ENCODE measurements at regions not wholly inside any gene's neighbourhood (a gene's known extent, or its start where the extent isn't known, plus 50 kb on each side); places are given as distances from the start of the nearest gene placed in this dataset.

DNA sequence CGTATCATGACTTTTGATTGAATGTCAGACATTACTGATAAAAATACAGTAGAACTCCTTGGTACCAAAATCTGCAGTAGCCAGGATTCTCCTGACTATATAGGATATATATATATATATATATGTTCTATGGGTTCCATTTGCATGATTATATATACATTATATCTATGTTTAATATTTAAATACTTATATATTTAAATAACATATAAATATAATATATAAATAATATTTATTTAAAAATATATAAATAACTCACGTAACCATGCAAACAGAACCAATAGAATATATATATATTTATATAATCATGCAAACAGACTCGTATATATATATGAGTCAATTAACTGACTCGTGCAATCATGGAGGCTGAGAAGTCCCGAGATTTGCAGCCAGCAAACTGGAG, 278.8 kb upstream of the PLXNA2 start:
- DNase-seq: no peak

GRCh38 chr1:208524376-208524775, 280.2 kb upstream of the PLXNA2 start:
- DNase-seq: no peak

DNA sequence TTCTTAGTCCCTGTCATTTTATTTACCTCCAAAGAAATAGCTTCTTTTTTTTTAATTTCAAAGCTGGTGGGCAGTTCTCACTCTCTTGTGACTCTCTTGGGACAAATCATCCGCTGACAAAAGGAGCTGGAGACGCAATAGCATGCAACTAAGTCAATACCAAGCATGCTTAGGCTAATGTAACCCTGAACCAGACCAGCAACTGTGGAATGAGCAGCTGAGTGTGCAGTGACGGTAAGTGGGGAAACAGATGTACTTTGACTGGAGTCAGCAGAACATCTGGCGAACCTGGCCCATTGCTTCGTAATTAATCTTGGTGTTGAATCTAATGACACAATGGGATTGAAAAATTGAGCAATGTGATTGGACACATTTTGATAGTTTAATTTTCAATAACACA, 280.7 kb upstream of the PLXNA2 start:
- no peak for DNase-seq

DNA sequence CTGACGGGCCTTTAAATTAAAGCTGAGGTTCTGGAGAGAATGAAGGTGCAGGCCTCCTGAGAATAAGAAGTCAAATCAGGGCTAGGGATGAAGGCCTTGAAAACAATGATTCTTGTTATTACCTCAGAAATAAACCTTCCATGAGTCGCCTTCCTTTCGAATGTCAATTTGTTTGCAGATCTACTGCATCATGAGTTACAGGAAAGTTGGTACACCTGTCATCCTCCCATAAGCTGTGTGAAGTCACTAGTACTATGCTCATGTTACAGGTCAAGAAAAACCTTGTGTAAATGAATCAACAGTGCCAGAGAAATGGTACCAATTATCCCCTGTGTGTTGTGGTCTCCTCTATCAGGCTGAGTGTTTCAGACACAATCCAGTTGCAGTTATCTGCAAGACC, 281.2 kb upstream of the PLXNA2 start:
- no peak for DNase-seq

DNA sequence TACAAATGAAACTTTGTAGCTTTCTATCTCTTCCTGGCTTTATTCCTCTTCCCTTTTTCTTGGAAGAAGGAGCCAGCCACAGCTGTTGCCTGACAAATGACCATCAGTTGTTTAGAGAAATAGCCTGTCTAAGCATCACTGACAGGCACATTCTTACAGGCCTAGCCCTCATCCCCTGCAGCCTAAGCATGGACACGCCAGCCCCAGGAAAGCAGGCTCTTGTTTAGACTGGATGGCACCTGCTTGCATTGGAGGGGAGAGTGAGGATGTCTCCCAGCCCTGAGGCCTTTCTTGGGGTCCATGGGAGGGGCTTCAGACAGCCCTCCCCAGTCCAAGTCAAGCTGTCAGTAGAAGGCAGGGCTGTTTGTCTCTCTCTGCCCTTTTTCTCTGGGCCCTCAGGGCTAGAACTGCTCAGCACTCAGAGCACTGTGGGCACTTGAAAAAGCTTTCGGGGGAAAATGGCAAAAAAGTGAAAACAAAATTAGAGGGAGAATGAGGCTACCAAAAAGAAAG, 282.5 kb upstream of the PLXNA2 start:
- DNase-seq: no peak

GRCh38 chr1:208527156-208527555, 283.0 kb upstream of the PLXNA2 start:
- DNase-seq: no peak

DNA sequence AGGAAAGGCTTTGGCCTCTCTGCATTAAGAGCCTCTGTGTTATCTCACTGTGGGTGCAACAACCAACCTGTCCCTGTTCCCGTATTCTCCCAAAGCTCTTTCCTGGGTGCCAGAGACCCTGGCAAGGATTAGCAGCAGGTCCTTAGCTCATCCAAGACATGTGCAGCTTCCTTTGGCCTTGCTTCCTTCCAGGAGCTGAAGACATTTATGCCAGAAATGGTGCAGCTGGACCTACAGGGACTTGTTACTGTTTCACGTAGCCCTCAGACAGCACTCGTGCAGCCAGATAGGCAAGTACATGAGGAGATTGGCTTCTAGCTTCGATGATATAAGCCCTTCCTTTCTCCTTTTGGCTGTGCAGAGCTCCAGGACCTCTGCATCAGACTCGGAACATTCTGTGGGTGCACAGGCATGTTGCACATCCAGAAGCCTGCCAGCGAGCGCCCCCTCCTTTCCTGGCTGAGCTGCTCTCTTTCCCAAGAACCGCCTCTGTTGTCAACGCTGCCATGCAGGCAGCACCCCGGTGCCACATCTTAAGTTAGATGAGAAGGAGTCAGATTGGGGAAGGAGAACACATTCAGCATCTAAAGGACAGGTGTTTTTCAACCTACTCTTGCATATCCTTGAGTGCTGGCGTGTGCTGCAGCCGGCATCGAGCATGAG, 284.5 kb upstream of the PLXNA2 start:
- peak; percentile 56 for DNase-seq

DNA sequence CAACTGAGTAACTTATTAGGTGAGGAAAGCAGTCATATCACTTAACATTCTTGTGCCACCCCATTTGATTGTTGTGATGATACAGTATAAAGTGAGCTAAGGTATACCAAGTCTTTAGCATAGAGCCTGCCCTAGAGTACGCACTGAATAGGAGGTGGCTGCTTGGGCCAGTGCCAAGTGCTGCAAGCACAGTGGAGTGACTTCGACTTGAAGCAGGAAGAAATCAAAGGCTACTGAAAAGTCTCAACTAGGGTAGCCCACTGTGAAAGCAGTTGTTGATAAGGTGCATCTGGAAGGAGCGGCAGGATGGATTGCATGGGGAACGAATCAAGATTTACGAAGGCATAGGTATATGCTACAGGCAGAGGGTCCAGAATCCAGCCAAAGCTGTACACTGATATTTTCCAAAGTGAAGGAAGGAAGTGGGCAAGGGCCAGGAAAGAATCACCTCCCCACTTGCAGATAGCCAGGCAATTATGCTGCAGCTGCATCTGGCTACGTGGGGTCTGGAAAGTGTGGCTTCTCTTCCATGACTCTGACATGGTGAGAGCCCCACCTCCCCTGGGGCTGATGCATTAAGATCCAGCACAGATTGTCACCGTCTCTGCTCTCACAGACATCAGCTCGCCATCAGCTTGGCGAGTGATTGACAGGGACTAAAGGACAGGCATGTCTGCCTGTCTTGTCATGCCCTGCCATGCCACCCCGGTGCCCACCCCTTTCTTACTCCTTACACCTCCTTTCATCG, 287.0 kb upstream of the PLXNA2 start:
- DNase-seq: peak; percentile 28

GRCh38 chr1:208533746-208534598, 289.8 kb upstream of the PLXNA2 start:
- no peak for DNase-seq

DNA sequence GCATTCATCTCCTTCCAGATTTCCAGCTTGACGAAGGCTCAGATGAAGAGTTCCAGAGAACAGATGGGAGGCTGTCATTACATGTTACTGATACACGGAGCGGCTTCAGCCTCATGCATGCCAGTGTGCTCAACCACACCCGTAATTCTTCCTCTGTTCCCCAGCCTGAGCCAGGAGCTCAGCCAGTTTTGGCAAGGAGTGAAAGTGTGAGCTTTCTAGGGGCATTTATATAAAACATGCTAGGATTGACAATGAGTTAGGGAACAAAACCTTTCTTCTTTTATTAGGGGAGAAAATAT, 290.4 kb upstream of the PLXNA2 start:
- DNase-seq: no peak

GRCh38 chr1:208534979-208535378, 290.8 kb upstream of the PLXNA2 start:
- no peak for DNase-seq

DNA sequence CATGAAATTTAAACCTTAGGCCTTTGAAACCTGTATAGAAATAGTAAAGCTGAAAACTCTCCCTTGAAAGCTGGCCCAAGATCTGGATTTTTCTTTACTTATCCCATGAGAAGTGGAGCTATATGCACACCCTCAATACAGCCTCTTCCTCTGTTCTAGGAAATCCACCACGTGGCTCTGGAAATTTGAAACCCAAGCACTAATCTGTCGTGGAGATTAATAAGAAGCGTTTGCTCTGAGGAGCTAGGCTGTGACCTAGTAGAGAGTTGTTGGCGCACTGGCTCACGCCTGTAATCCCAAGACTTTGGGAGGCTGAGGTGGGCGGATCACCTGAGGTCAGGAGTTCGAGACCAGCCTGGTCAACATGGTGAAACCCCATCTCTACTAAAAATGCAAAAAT, 291.3 kb upstream of the PLXNA2 start:
- no peak for DNase-seq

DNA sequence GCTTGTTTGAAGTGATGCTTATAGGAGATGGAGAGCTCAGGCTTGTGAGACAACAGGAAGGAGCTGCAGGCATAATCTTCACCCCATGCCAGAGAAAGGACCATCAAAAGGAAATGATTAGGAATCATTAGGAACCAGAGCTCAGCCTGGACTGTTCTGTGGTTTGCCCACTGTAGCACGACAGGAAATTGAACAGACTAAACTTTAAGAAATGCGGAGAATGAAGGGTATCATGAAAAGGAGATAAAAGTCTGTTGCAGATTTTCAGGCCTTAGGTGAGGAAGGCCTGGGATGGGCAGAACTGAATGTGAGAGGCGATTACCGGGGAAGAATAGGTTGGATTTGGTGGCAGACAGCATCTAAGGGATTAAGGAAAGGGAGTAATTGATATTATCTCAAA, 292.0 kb upstream of the PLXNA2 start:
- DNase-seq: no peak

DNA sequence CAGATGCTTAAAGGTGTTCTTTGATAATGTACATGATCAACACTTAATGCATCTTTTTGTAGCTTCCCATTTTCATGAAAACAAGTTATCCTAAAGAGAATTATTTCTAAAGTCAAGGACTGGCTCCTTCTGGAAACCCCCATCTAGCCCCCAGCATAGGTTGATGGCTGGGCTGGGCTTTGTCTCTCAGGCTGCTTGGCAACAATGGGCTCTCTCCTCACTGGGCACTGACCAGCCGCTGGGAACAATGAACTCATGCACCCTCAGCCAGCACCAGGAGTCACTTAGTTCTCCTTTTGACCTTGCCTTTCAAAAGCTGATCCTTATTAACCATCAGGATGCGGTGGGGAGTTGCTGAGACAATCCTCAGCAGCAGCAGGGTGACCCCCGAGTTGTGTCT, 293.0 kb upstream of the PLXNA2 start:
- DNase-seq: no peak

- DNase-seq: no peak
These were observed 293.9 kb upstream of the PLXNA2 start for GRCh38 chr1:208538078-208538477.

GRCh38 chr1:208538587-208538986, 294.4 kb upstream of the PLXNA2 start:
- no peak for DNase-seq

- no peak for DNase-seq
These were observed 296.5 kb upstream of the PLXNA2 start for GRCh38 chr1:208540724-208541123.

DNA sequence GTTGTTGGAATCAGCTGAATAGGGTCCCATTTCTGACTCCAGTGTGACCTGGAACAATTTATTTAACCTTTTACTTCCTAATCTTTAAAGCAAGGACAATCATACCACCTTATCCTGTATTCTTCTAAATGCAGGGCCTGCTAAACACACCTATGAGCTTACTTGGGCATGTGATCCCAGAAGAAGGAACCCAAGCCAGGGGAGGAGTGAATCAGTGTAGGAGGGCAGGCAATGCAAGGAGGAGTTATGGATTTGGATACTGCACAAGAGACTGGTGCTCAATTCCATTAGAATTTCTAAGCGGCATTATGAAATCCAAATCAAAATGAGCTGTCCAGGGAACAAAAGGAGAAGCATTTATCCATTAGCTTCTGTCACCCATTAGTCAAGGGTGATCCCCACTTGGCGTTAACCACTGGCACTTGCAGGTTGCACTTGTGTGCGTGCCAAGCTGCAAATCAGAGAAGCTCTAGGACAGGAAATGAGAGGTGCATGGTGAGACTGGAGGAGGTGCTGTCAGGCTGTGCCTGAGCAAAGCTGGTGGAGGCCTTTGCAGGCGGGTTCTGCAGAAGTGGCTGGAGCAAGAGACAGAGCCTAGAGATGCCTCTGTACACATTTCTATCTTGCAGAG, 297.2 kb upstream of the PLXNA2 start:
- no peak for DNase-seq

- no peak for DNase-seq
These were observed 298.1 kb upstream of the PLXNA2 start for GRCh38 chr1:208542309-208542708.

DNA sequence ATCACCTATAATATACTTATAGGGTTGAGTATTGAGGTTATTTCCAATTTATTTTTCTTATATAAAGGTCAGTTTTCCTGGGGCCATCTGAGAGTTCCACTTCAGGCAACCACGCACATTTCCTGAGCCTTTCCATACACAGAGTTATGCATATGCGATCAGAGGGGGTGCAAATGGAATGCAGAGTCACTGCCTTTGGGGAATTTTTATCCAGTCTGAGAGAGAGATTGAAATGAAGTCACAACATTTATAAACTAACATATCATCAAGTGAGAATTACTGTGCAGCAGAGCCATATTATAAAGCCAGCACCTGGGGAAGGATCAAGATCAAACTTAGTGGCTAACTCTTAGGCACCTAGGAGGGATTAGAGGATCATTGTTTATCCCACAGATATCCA, 299.9 kb upstream of the PLXNA2 start:
- no peak for DNase-seq

- no peak for DNase-seq
These were observed 300.6 kb upstream of the PLXNA2 start for GRCh38 chr1:208544794-208545193.

DNA sequence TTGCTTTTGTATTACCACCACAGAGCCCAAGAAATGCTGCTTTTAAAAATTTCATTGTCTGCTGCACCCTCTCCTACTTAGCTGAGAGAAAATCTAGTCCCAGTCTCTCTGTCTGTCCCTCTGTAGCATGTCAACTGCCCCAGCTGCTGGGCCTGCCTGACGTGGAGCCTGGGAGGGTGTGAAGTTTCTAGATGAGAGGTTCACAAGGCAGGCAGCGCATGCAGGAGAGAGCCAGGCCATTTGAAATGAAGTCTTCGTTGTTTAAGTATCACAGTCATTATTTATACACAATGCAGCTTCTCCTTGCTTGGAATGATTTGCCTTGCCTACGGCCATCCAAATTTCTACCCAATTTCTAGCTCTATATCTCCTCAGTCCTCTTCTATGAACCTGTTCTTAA, 306.8 kb upstream of the PLXNA2 start:
- no peak for DNase-seq

DNA sequence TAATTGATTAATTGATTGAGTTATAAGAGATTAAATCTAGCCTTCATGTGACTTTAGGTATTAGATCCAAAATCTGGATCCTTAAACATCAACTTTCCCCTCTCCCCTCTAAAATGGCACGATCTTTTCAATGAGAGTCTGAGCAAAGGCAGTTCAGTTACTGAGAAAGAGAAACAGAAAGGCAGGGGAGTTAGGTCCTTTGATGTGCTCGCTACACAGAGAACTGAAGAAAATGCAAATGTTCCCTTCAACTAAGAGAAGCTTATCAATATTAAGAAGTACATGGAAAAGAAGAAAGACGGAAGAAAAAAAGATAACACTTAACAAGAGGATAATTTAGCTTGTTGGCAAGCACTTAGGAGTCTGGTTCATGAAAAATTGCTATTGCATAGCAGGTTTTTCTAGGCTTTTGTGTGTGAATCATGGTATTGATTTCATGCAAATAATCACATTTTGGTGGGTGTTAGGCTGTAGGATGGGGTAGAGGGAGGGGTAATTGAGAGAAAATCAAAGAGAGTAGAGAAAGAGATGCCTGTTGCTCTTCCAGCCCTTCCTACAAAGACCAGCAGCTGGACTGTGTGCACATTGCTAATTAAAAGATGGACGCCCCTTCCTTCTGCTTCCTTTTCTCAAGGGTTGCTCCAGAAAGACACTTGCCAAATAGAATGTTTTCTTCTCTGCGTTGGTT, 307.6 kb upstream of the PLXNA2 start:
- DNase-seq: no peak

Data from DMS79 treated with DMSO at 0.1 percent for 48 hours (cell line).